IMR-90 (cell line): ENCODE measurements at regions not wholly inside any gene's neighbourhood (a gene's known extent, or its start where the extent isn't known, plus 50 kb on each side); places are given as distances from the start of the nearest gene placed in this dataset.

Experiments used
- BHLHE40 ChIP-seq: fragments of 150-350 bp; IDR thresholded peaks from 2 replicates; pipeline ENCODE4 v1.6.1; 2016; ENCODE audit warnings: mild to moderate bottlenecking, low read depth, low read length
- CEBPB ChIP-seq: IDR thresholded peaks from 2 replicates; pipeline ENCODE4 v1.6.1; 2012; ENCODE audit warnings: low read depth, low read length, improper control_type of control experiment
- CHD1 ChIP-seq: IDR thresholded peaks from 2 replicates; pipeline ENCODE4 v1.6.1; 2012; ENCODE audit warnings: low read depth, low read length, improper control_type of control experiment
- CTCF ChIP-seq: conservative IDR thresholded peaks from 2 replicates; pipeline ENCODE4 v1.5.1; 2012; ENCODE audit warnings: mild to moderate bottlenecking, low read depth, low read length, improper control_type of control experiment
- ELK1 ChIP-seq: fragments of 150-350 bp; IDR thresholded peaks from 2 replicates; pipeline ENCODE4 v1.6.1; 2016; ENCODE audit warnings: low read depth, mild to moderate bottlenecking, low read length, moderate library complexity, borderline replicate concordance
- FOS ChIP-seq: fragments of 150-350 bp; IDR thresholded peaks from 2 replicates; pipeline ENCODE4 v1.6.1; 2016; ENCODE audit warnings: low read depth, low read length
- MAZ ChIP-seq: IDR thresholded peaks from 2 replicates; pipeline ENCODE4 v1.6.1; 2012; ENCODE audit warnings: low read depth, mild to moderate bottlenecking, low read length, improper control_type of control experiment, moderate library complexity, borderline replicate concordance
- NFE2L2 ChIP-seq: fragments of 150-350 bp; IDR thresholded peaks from 2 replicates; pipeline ENCODE4 v1.6.1; 2016; ENCODE audit warnings: low read depth, mild to moderate bottlenecking, low read length
- POLR2A ChIP-seq: IDR thresholded peaks from 2 replicates; pipeline ENCODE4 v1.6.1; 2012; ENCODE audit warnings: mild to moderate bottlenecking, low read depth, low read length
- RAD21 ChIP-seq: IDR thresholded peaks from 2 replicates; pipeline ENCODE4 v1.6.1; 2012; ENCODE audit warnings: low read length, improper control_type of control experiment
- RFX5 ChIP-seq: IDR thresholded peaks from 2 replicates; pipeline ENCODE4 v1.8.0; 2012; ENCODE audit warnings: low read depth, mild to moderate bottlenecking, low read length, moderate library complexity
- SMC3 ChIP-seq: fragments of 150-350 bp; IDR thresholded peaks from 2 replicates; pipeline ENCODE4 v1.6.1; 2016; ENCODE audit warnings: low read depth, mild to moderate bottlenecking, antibody characterized with exemption, low read length, moderate library complexity
- USF2 ChIP-seq: fragments of 150-350 bp; IDR thresholded peaks from 2 replicates; pipeline ENCODE4 v1.6.1; 2017; ENCODE audit warnings: mild to moderate bottlenecking, antibody characterized with exemption, low read length, low read depth

- no peak for TF ChIP-seq BHLHE40
- no peak for TF ChIP-seq CTCF
- TF ChIP-seq RAD21 = no peak
- TF ChIP-seq SMC3 = no peak
- no peak for TF ChIP-seq ELK1
- no peak for TF ChIP-seq CEBPB
- TF ChIP-seq USF2 = no peak
- TF ChIP-seq POLR2A = no peak
- no peak for TF ChIP-seq RFX5
- no peak for TF ChIP-seq FOS
- TF ChIP-seq CHD1 = no peak
- TF ChIP-seq MAZ = no peak
- no peak for TF ChIP-seq NFE2L2
These were observed 347.6 kb upstream of the MPDZ start for GRCh38 chr9:13627071-13627470.
